ENCODE measurements at regions not wholly inside any gene's neighbourhood (a gene's known extent, or its start where the extent isn't known, plus 50 kb on each side); places are given as distances from the start of the nearest gene placed in this dataset.
A peak's percentile ranks its signal among the peaks of the same experiment; 100 is the strongest.

GRCh38 chr3:102194001-102194400 is 240.8 kb upstream of the ZPLD1 start:
- no peak for DNase-seq

- no peak for DNase-seq
These were observed 240.1 kb upstream of the ZPLD1 start for GRCh38 chr3:102194760-102195159.

GRCh38 chr3:102195198-102195948 is 239.4 kb upstream of the ZPLD1 start:
- DNase-seq: peak; percentile 15

GRCh38 chr3:102200126-102200525 is 234.7 kb upstream of the ZPLD1 start:
- DNase-seq: no peak

GRCh38 chr3:102200560-102200959 is 234.3 kb upstream of the ZPLD1 start:
- no peak for DNase-seq

- DNase-seq: no peak
These were observed 229.2 kb upstream of the ZPLD1 start for GRCh38 chr3:102205647-102206046.

GRCh38 chr3:102206511-102207031 is 228.2 kb upstream of the ZPLD1 start:
- no peak for DNase-seq

- no peak for DNase-seq
These were observed 227.7 kb upstream of the ZPLD1 start for GRCh38 chr3:102207151-102207571.

GRCh38 chr3:102215166-102215565 is 219.6 kb upstream of the ZPLD1 start:
- DNase-seq: no peak

- no peak for DNase-seq
These were observed 211.7 kb upstream of the ZPLD1 start for GRCh38 chr3:102223132-102223531.

GRCh38 chr3:102224171-102224570 is 210.6 kb upstream of the ZPLD1 start:
- DNase-seq: no peak

- DNase-seq: no peak
These were observed 209.8 kb upstream of the ZPLD1 start for GRCh38 chr3:102225005-102225404.

- peak; percentile 74 for DNase-seq
These were observed 209.2 kb upstream of the ZPLD1 start for GRCh38 chr3:102225407-102226132.

- DNase-seq: no peak
These were observed 208.4 kb upstream of the ZPLD1 start for GRCh38 chr3:102226463-102226862.

GRCh38 chr3:102229062-102229655 is 205.7 kb upstream of the ZPLD1 start:
- peak; percentile 57 for DNase-seq

- DNase-seq: no peak
These were observed 204.8 kb upstream of the ZPLD1 start for GRCh38 chr3:102230057-102230456.

- DNase-seq: no peak
These were observed 200.9 kb upstream of the ZPLD1 start for GRCh38 chr3:102233881-102234280.

GRCh38 chr3:102235679-102236078 is 199.1 kb upstream of the ZPLD1 start:
- no peak for DNase-seq

- no peak for DNase-seq
These were observed 197.6 kb upstream of the ZPLD1 start for GRCh38 chr3:102237181-102237580.

GRCh38 chr3:102237838-102238237 is 197.0 kb upstream of the ZPLD1 start:
- DNase-seq: no peak

- DNase-seq: peak; percentile 24
These were observed 196.5 kb upstream of the ZPLD1 start for GRCh38 chr3:102238362-102238761.

- no peak for DNase-seq
These were observed 194.1 kb upstream of the ZPLD1 start for GRCh38 chr3:102240720-102241119.

- DNase-seq: no peak
These were observed 185.7 kb upstream of the ZPLD1 start for GRCh38 chr3:102248981-102249705.

Measured in NCI-H510A treated with DMSO at 0.1 percent for 48 hours (cell line).